Mammary epithelial cell (primary cell): ENCODE measurements at regions not wholly inside any gene's neighbourhood (a gene's known extent, or its start where the extent isn't known, plus 50 kb on each side); places are given as distances from the start of the nearest gene placed in this dataset.

Experiments
- CTCF ChIP-seq, 2 donors: IDR thresholded peaks in 1 of 2; conservative IDR thresholded peaks in 1 of 2; 2 replicates each; pipeline ENCODE4 v1.5.1; 2011 to 2012; ENCODE audit warnings: inconsistent platforms in 2 of 2, low read length in 2 of 2, mild to moderate bottlenecking in 2 of 2, control low read depth in 1 of 2, low read depth in 1 of 2; ENCODE audit not compliant: insufficient read depth in 1 of 2; ENCODE audit errors: extremely low read depth in 1 of 2
- EZH2 ChIP-seq: IDR thresholded peaks from 2 replicates; pipeline ENCODE4 v1.6.1; 2012; ENCODE audit warnings: low read length, inconsistent platforms, borderline replicate concordance

GRCh38 chr13:54706336-54706735 lies 1677.7 kb downstream of the OLFM4 start:
- TF ChIP-seq CTCF (conservative IDR thresholded peaks at IDR 0.05 in 1 of 2, IDR thresholded peaks at IDR 0.05 in 1 of 2; ENCODE audit: extremely low read depth in 1 of 2, insufficient read depth in 1 of 2, low read depth in 1 of 2, low read length in 2 of 2) (no peak), EZH2 (no peak)
